Activated CD4-positive, alpha-beta memory T cell treated with anti-CD3 and anti-CD28 coated beads, Interleukin-2, amount 10 ng/mL, durations not matched to agents 7 days and 5 days (primary cell): ENCODE measurements at regions not wholly inside any gene's neighbourhood (a gene's known extent, or its start where the extent isn't known, plus 50 kb on each side); places are given as distances from the start of the nearest gene placed in this dataset.
"Not testable (repeated sequence)": the region's sequence is repeated elsewhere in the genome, so short reads cannot be mapped to it uniquely, and the experiment has no call there.

Experiments
- CTCF ChIA-PET: fragments of 350-600 bp; sonication (Branson Sonifier 250); formaldehyde crosslinking; loops from one replicate; lab custom pipeline; 2021; ENCODE audit warnings: antibody characterized with exemption, inconsistent platforms; lab: Charles Lee
- POLR2A ChIA-PET: fragments of 350-600 bp; sonication (Branson Sonifier 250); formaldehyde crosslinking; loops from one replicate; lab custom pipeline; 2021; ENCODE audit warnings: antibody characterized with exemption; lab: Charles Lee
- DNase-seq: peaks from one replicate; pipeline ENCODE4 v3.0.0-alpha.2; 2020
- H3K27ac Mint-ChIP-seq: one replicate; pipeline ENCODE4 v1.8.0; 2021; ENCODE audit warnings: mild to moderate bottlenecking, mixed read lengths
- H3K27me3 Mint-ChIP-seq: one replicate; pipeline ENCODE4 v1.8.0; 2021; ENCODE audit warnings: mixed read lengths
- H3K36me3 Mint-ChIP-seq: one replicate; pipeline ENCODE4 v1.8.0; 2021; ENCODE audit warnings: low read depth, mixed read lengths
- H3K4me1 Mint-ChIP-seq: one replicate; pipeline ENCODE4 v1.8.0; 2021; ENCODE audit warnings: mixed read lengths
- H3K4me3 Mint-ChIP-seq: one replicate; pipeline ENCODE4 v1.8.0; 2021; ENCODE audit warnings: mild to moderate bottlenecking, mixed read lengths
- H3K9me3 Mint-ChIP-seq: one replicate; pipeline ENCODE4 v1.8.0; 2021; ENCODE audit warnings: mixed read lengths

DNA sequence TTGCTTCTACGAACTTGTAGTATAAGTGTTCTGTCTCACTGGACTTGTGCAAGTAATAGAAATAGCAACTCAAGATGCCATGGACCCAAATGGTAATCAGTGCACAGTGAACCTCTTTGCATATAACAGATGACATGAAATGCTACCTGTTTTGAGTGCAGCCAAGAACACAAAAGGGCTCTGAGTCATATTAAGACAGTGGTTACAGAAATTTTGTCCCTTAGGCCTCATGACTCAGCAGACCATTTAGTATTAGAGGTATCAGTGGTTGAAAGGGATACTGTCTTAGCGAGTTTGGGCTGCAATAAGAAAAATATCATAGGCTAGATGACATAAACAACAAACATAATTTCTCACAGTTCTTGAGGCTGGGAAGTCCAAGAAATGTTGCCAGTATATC, 502.9 kb upstream of the PCDH10 start:
- POLR2A ChIA-PET, result no interaction called here
- no peaks in the 10 kb centered on the region for H3K36me3 Mint-ChIP-seq
- no peak overlapping the region for H3K4me3 Mint-ChIP-seq
- H3K27ac Mint-ChIP-seq, result no peak overlapping the region
- CTCF ChIA-PET, result no interaction called here
- no peak for DNase-seq
- H3K27me3 Mint-ChIP-seq, result no peaks in the 10 kb centered on the region
- no peaks in the 10 kb centered on the region for H3K4me1 Mint-ChIP-seq
- H3K9me3 Mint-ChIP-seq, result no peaks in the 10 kb centered on the region

DNA sequence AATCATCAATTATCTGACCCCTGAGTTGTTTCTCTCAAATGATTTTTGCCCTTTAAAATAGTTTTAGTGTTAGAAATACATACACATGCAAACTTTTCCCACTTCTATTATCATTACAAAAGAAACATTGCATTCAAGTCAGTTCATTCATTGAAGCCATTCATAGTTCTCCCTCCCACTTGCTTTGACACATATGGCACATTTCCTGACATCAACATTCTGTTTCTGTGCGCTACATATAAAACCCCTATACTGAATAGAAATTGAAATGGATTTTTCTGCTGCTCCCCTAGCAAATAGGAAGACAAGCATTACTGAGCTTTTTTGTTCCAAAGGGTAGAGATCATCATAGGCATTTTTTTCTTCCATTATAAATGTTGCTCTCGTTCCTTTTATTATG, 497.9 kb upstream of the PCDH10 start:
- H3K27me3 Mint-ChIP-seq, result no peaks in the 10 kb centered on the region
- no peaks in the 10 kb centered on the region for H3K4me1 Mint-ChIP-seq
- no peak for DNase-seq
- ChIA-PET CTCF (no interaction called here), POLR2A (no interaction called here)
- no peaks in the 10 kb centered on the region for H3K36me3 Mint-ChIP-seq
- H3K9me3 Mint-ChIP-seq, result peaks cover 8% of the 10 kb centered on the region
- no peak overlapping the region for H3K27ac Mint-ChIP-seq
- H3K4me3 Mint-ChIP-seq, result no peak overlapping the region

GRCh38 chr4:132660181-132660580, 488.9 kb upstream of the PCDH10 start:
- no peak for DNase-seq
- ChIA-PET CTCF (no interaction called here), POLR2A (no interaction called here)
- H3K36me3 Mint-ChIP-seq, result no peaks in the 10 kb centered on the region
- no peaks in the 10 kb centered on the region for H3K27me3 Mint-ChIP-seq
- no peak overlapping the region for H3K4me3 Mint-ChIP-seq
- no peaks in the 10 kb centered on the region for H3K4me1 Mint-ChIP-seq
- H3K27ac Mint-ChIP-seq, result no peak overlapping the region
- peaks cover 12% of the 10 kb centered on the region for H3K9me3 Mint-ChIP-seq

- Mint-ChIP-seq H3K27me3 (no peaks in the 10 kb centered on the region), H3K9me3 (peaks cover 5% of the 10 kb centered on the region), H3K36me3 (no peaks in the 10 kb centered on the region), H3K4me1 (no peaks in the 10 kb centered on the region), H3K4me3 (no peak overlapping the region), H3K27ac (no peak overlapping the region)
- POLR2A ChIA-PET, result no interaction called here
- CTCF ChIA-PET, result no interaction called here
- no peak for DNase-seq
These were observed 486.6 kb upstream of the PCDH10 start for GRCh38 chr4:132662456-132662855.

DNA sequence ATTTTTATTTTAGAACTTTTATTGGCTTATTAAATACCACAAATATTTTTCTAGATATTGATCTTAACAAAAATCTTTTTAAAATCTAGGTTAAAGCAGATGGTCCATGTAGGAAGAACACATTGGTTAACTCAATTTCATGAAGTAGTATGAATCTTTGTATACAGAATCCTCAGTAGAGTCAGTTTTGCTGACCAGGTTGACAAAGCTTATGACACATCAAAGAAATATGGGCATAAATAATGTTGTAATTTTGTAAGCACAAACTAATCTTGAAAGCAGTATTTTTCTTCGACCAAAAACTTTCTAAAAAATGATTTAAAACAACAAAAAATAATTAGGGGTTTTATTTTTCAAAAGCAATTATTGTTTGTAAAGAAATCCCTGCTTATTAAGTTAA, 479.3 kb upstream of the PCDH10 start:
- ChIA-PET CTCF (no interaction called here), POLR2A (no interaction called here)
- Mint-ChIP-seq H3K27ac (no peak overlapping the region), H3K36me3 (no peaks in the 10 kb centered on the region), H3K27me3 (no peaks in the 10 kb centered on the region), H3K4me1 (no peaks in the 10 kb centered on the region), H3K4me3 (no peak overlapping the region), H3K9me3 (peaks cover 3% of the 10 kb centered on the region)
- DNase-seq, result no peak

GRCh38 chr4:132670557-132670956, 478.5 kb upstream of the PCDH10 start:
- H3K36me3 Mint-ChIP-seq, result no peaks in the 10 kb centered on the region
- CTCF ChIA-PET, result no interaction called here
- H3K27ac Mint-ChIP-seq, result no peak overlapping the region
- H3K27me3 Mint-ChIP-seq, result no peaks in the 10 kb centered on the region
- no peak overlapping the region for H3K4me3 Mint-ChIP-seq
- POLR2A ChIA-PET, result no interaction called here
- H3K9me3 Mint-ChIP-seq, result peaks cover 3% of the 10 kb centered on the region
- H3K4me1 Mint-ChIP-seq, result no peaks in the 10 kb centered on the region
- DNase-seq, result no peak

- CTCF ChIA-PET, result no interaction called here
- Mint-ChIP-seq H3K27ac (no peak overlapping the region), H3K4me3 (no peak overlapping the region), H3K36me3 (no peaks in the 10 kb centered on the region), H3K9me3 (peaks cover 13% of the 10 kb centered on the region), H3K4me1 (no peaks in the 10 kb centered on the region), H3K27me3 (no peaks in the 10 kb centered on the region)
- POLR2A ChIA-PET, result no interaction called here
- no peak for DNase-seq
These were observed 465.1 kb upstream of the PCDH10 start for GRCh38 chr4:132683957-132684356.

GRCh38 chr4:132691026-132691425, 458.1 kb upstream of the PCDH10 start:
- Mint-ChIP-seq H3K36me3 (no peaks in the 10 kb centered on the region), H3K27me3 (no peaks in the 10 kb centered on the region), H3K9me3 (peaks cover 3% of the 10 kb centered on the region), H3K4me1 (no peaks in the 10 kb centered on the region), H3K27ac (no peak overlapping the region), H3K4me3 (no peak overlapping the region)
- POLR2A ChIA-PET, result no interaction called here
- CTCF ChIA-PET, result no interaction called here
- DNase-seq, result no peak

- H3K27ac Mint-ChIP-seq, result no peak overlapping the region
- H3K36me3 Mint-ChIP-seq, result no peaks in the 10 kb centered on the region
- H3K9me3 Mint-ChIP-seq, result peaks cover 3% of the 10 kb centered on the region
- no peaks in the 10 kb centered on the region for H3K27me3 Mint-ChIP-seq
- ChIA-PET CTCF (no interaction called here), POLR2A (no interaction called here)
- DNase-seq, result no peak
- no peaks in the 10 kb centered on the region for H3K4me1 Mint-ChIP-seq
- no peak overlapping the region for H3K4me3 Mint-ChIP-seq
These were observed 457.4 kb upstream of the PCDH10 start for GRCh38 chr4:132691668-132692067.

GRCh38 chr4:132694775-132695174, 454.3 kb upstream of the PCDH10 start:
- ChIA-PET POLR2A (no interaction called here), CTCF (no interaction called here)
- DNase-seq, result no peak
- Mint-ChIP-seq H3K36me3 (no peaks in the 10 kb centered on the region), H3K4me3 (no peak overlapping the region), H3K27ac (no peak overlapping the region), H3K4me1 (no peaks in the 10 kb centered on the region), H3K9me3 (peaks cover 5% of the 10 kb centered on the region), H3K27me3 (no peaks in the 10 kb centered on the region)

- H3K27me3 Mint-ChIP-seq, CTCF ChIA-PET, H3K9me3 Mint-ChIP-seq, H3K4me1 Mint-ChIP-seq, H3K36me3 Mint-ChIP-seq, H3K4me3 Mint-ChIP-seq, DNase-seq, H3K27ac Mint-ChIP-seq, POLR2A ChIA-PET: not testable (repeated sequence)
These were observed 451.6 kb upstream of the PCDH10 start for GRCh38 chr4:132697505-132697904.

GRCh38 chr4:132707955-132708354, 441.1 kb upstream of the PCDH10 start:
- Mint-ChIP-seq H3K36me3 (no peaks in the 10 kb centered on the region), H3K9me3 (peaks cover 9% of the 10 kb centered on the region), H3K4me3 (no peak overlapping the region), H3K4me1 (no peaks in the 10 kb centered on the region), H3K27ac (no peak overlapping the region), H3K27me3 (no peaks in the 10 kb centered on the region)
- DNase-seq, result no peak
- POLR2A ChIA-PET, result no interaction called here
- CTCF ChIA-PET, result no interaction called here

DNA sequence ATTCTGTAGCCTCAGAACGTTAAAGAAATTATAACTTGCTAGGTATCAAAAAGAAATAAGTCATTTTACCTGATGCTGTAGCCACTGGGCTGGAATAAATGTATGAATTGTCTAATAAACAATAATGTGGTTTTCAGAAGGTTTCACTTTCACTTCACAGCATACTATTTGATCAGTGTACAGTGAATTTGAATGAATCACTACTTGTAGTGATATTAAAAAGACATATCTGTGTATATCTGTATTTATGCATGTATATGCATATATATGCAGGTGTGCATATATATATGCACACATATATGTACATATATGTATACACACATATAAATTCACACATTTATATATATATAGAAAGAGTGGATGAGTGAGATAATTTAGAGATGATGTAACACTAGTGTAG, 440.0 kb upstream of the PCDH10 start:
- Mint-ChIP-seq H3K27me3 (no peaks in the 10 kb centered on the region), H3K9me3 (peaks cover 12% of the 10 kb centered on the region), H3K27ac (no peak overlapping the region), H3K4me3 (no peak overlapping the region), H3K36me3 (no peaks in the 10 kb centered on the region), H3K4me1 (no peaks in the 10 kb centered on the region)
- ChIA-PET POLR2A (no interaction called here), CTCF (no interaction called here)
- DNase-seq, result no peak

DNA sequence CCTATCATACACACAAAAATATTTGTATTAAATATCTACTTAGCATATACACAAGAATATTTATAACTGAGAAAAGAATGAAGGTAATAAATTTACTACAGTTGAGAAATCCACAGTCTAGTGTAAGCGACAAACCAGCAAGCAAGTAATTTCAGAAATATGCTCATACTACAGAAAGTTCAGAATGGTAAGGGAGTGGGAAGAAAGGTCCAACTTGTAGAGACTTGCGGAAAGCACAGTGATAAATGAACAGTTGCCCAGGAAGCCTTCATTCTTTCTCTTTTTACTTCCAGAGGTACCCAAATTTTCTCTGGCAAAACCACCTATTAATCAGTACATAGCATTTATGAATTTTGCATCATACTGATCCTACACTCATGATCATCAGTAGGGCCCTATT, 438.1 kb upstream of the PCDH10 start:
- CTCF ChIA-PET, result no interaction called here
- Mint-ChIP-seq H3K4me1 (no peaks in the 10 kb centered on the region), H3K27me3 (no peaks in the 10 kb centered on the region), H3K9me3 (peaks cover 12% of the 10 kb centered on the region), H3K27ac (no peak overlapping the region), H3K36me3 (no peaks in the 10 kb centered on the region), H3K4me3 (no peak overlapping the region)
- no peak for DNase-seq
- POLR2A ChIA-PET, result no interaction called here

DNA sequence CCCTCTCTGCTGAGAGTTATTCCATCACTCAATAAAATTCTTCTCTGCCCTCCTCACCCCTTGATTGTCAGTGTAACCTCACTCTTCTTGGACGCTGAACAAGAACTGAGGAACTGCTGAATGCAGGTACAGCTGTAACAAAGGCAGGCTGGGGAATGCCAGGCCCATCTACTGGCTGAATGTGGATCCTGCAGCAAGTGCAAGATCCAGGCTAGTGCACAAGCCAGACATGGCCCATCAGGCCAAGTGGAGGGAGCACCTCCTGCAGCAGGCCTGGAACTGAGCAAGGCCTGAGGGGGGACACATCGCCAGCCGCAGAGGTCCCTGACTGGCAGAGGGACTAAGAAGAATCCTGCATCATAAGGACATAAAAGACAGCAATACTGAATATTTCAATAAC, 411.8 kb upstream of the PCDH10 start:
- Mint-ChIP-seq H3K36me3 (no peaks in the 10 kb centered on the region), H3K27me3 (no peaks in the 10 kb centered on the region), H3K27ac (no peak overlapping the region), H3K4me3 (no peak overlapping the region), H3K9me3 (peaks cover 4% of the 10 kb centered on the region), H3K4me1 (no peaks in the 10 kb centered on the region)
- no peak for DNase-seq
- POLR2A ChIA-PET, result no interaction called here
- CTCF ChIA-PET, result no interaction called here
